ENCODE measurements at regions not wholly inside any gene's neighbourhood (a gene's known extent, or its start where the extent isn't known, plus 50 kb on each side); places are given as distances from the start of the nearest gene placed in this dataset.

- no peak overlapping the region for H3K27ac ChIP-seq (ENCODE audit: low read depth, low read length)
- no peaks in the 10 kb centered on the region for H3K27me3 ChIP-seq (ENCODE audit: control insufficient read depth, insufficient read depth, low read length)
- H3K4me3 ChIP-seq (ENCODE audit: low read depth, low read length): no peak overlapping the region
- H3K4me1 ChIP-seq (ENCODE audit: control insufficient read depth, insufficient read depth, low read length): no peaks in the 10 kb centered on the region
- H3K9ac ChIP-seq (ENCODE audit: low read depth, low read length): no peak overlapping the region
- no peaks in the 10 kb centered on the region for H3K36me3 ChIP-seq (ENCODE audit: control insufficient read depth, insufficient read depth, low read length)
- H3K9me3 ChIP-seq (ENCODE audit: control insufficient read depth, insufficient read depth, low read length): no peaks in the 10 kb centered on the region
These were observed 81.0 kb upstream of the NMNAT3 start for GRCh38 chr3:139758654-139759291.

DNA sequence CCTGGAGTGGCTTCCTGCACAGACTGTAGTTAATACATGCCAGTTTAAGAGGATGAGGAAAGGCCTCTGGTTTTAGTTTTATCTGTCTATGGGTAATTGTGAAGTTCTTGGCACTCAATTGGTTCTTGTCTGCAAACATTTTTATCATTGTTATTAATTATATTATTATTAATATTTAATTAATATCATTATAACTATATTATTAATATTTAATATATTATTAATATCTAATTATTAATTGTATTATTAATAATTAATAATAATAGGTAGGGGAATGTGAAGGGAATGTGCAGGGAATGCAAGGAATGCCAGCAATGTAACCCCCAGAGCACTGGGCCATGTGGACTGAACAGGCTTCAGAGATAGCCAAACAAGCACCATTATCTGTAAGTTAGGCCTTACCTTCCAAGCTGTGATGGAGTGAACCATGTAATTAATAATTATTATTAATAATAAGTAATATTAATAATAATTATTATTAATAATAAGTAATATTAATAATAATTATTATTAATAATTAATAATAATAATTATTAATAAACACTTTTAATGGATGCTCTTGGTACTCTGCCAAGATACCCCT lies 79.8 kb upstream of the NMNAT3 start:
- no peaks in the 10 kb centered on the region for H3K4me1 ChIP-seq (ENCODE audit: control insufficient read depth, insufficient read depth, low read length)
- H3K4me3 ChIP-seq (ENCODE audit: low read depth, low read length): no peak overlapping the region
- no peaks in the 10 kb centered on the region for H3K27me3 ChIP-seq (ENCODE audit: control insufficient read depth, insufficient read depth, low read length)
- no peak overlapping the region for H3K9ac ChIP-seq (ENCODE audit: low read depth, low read length)
- H3K36me3 ChIP-seq (ENCODE audit: control insufficient read depth, insufficient read depth, low read length): no peaks in the 10 kb centered on the region
- no peaks in the 10 kb centered on the region for H3K9me3 ChIP-seq (ENCODE audit: control insufficient read depth, insufficient read depth, low read length)
- H3K27ac ChIP-seq (ENCODE audit: low read depth, low read length): no peak overlapping the region

GRCh38 chr3:139756529-139757103 lies 78.8 kb upstream of the NMNAT3 start:
- no peaks in the 10 kb centered on the region for H3K9me3 ChIP-seq (ENCODE audit: control insufficient read depth, insufficient read depth, low read length)
- no peaks in the 10 kb centered on the region for H3K4me1 ChIP-seq (ENCODE audit: control insufficient read depth, insufficient read depth, low read length)
- H3K27ac ChIP-seq (ENCODE audit: low read depth, low read length): no peak overlapping the region
- no peaks in the 10 kb centered on the region for H3K36me3 ChIP-seq (ENCODE audit: control insufficient read depth, insufficient read depth, low read length)
- H3K27me3 ChIP-seq (ENCODE audit: control insufficient read depth, insufficient read depth, low read length): no peaks in the 10 kb centered on the region
- H3K4me3 ChIP-seq (ENCODE audit: low read depth, low read length): no peak overlapping the region
- no peak overlapping the region for H3K9ac ChIP-seq (ENCODE audit: low read depth, low read length)

DNA sequence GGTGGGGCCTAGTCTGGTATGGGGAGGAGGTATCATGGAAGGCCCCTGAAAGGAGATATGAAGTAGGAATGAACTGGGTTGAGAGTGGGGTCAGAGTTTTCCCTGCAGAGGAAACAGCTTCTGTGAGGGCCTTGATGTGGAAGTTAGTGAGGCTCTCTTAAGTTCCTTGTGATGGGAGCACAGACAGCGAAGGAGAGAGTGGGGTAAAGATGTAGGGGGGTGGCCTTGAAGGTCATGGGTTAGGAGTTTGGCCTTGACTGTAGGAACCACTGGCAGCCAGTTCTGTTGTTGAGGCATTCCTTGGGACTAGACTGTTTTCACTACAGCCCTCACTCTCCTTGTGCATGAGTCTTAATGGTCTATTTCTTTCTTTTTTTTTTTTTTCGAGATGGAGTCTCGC lies 77.8 kb upstream of the NMNAT3 start:
- H3K4me3 ChIP-seq (ENCODE audit: low read depth, low read length): no peak overlapping the region
- no peak overlapping the region for H3K9ac ChIP-seq (ENCODE audit: low read depth, low read length)
- H3K36me3 ChIP-seq (ENCODE audit: control insufficient read depth, insufficient read depth, low read length): no peaks in the 10 kb centered on the region
- no peaks in the 10 kb centered on the region for H3K27me3 ChIP-seq (ENCODE audit: control insufficient read depth, insufficient read depth, low read length)
- no peaks in the 10 kb centered on the region for H3K9me3 ChIP-seq (ENCODE audit: control insufficient read depth, insufficient read depth, low read length)
- H3K4me1 ChIP-seq (ENCODE audit: control insufficient read depth, insufficient read depth, low read length): no peaks in the 10 kb centered on the region
- no peak overlapping the region for H3K27ac ChIP-seq (ENCODE audit: low read depth, low read length)

GRCh38 chr3:139751789-139752188 lies 74.0 kb upstream of the NMNAT3 start:
- Histone ChIP-seq H3K4me1 (ENCODE audit: control insufficient read depth, insufficient read depth, low read length) (peaks cover 4% of the 10 kb centered on the region), H3K4me3 (ENCODE audit: low read depth, low read length) (no peak overlapping the region), H3K9ac (ENCODE audit: low read depth, low read length) (no peak overlapping the region)

DNA sequence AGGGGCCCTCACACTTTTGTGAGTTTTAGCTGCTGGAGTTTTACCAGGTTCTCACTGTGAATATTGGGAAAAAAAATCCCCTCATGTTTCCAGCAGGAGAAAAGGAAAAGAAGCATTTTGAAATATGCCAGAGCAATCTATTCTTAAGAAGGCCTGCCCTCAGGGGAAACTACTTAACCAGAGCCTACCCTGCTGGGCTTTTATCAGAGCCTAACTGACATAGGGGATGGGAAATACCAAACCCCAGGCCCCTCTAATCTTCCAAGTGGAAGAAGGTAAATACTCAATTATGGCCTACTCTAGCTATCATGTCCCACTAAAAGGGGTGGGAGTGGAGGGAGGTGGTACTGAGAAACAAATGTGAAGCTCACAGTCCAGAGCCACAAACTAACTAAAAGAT lies 68.7 kb upstream of the NMNAT3 start:
- no peaks in the 10 kb centered on the region for H3K27me3 ChIP-seq (ENCODE audit: control insufficient read depth, insufficient read depth, low read length)
- no peak overlapping the region for H3K9ac ChIP-seq (ENCODE audit: low read depth, low read length)
- no peak overlapping the region for H3K4me3 ChIP-seq (ENCODE audit: low read depth, low read length)
- H3K36me3 ChIP-seq (ENCODE audit: control insufficient read depth, insufficient read depth, low read length): no peaks in the 10 kb centered on the region
- H3K27ac ChIP-seq (ENCODE audit: low read depth, low read length): no peak overlapping the region
- peaks cover 17% of the 10 kb centered on the region for H3K4me1 ChIP-seq (ENCODE audit: control insufficient read depth, insufficient read depth, low read length)
- 0 out of 2 replicates have a peak, but pooled peaks cover 5% of the 10 kb centered on the region for H3K9me3 ChIP-seq (ENCODE audit: control insufficient read depth, insufficient read depth, low read length)

More at GRCh38 chr3:139751789-139752188, 74.0 kb upstream of the NMNAT3 start:
- no peak overlapping the region for H3K27ac ChIP-seq (ENCODE audit: low read depth, low read length)
- H3K9me3 ChIP-seq (ENCODE audit: control insufficient read depth, insufficient read depth, low read length): 0 out of 2 replicates have a peak, but pooled peaks cover 5% of the 10 kb centered on the region
- H3K27me3 ChIP-seq (ENCODE audit: control insufficient read depth, insufficient read depth, low read length): no peaks in the 10 kb centered on the region
- H3K36me3 ChIP-seq (ENCODE audit: control insufficient read depth, insufficient read depth, low read length): no peaks in the 10 kb centered on the region

- Histone ChIP-seq H3K9me3 (ENCODE audit: control insufficient read depth, insufficient read depth, low read length) (0 out of 2 replicates have a peak, but pooled peaks cover 5% of the 10 kb centered on the region), H3K27ac (ENCODE audit: low read depth, low read length) (no peak overlapping the region), H3K36me3 (ENCODE audit: control insufficient read depth, insufficient read depth, low read length) (no peaks in the 10 kb centered on the region), H3K9ac (ENCODE audit: low read depth, low read length) (no peak overlapping the region), H3K4me3 (ENCODE audit: low read depth, low read length) (no peak overlapping the region), H3K4me1 (ENCODE audit: control insufficient read depth, insufficient read depth, low read length) (peaks cover 17% of the 10 kb centered on the region), H3K27me3 (ENCODE audit: control insufficient read depth, insufficient read depth, low read length) (no peaks in the 10 kb centered on the region)
These were observed 68.1 kb upstream of the NMNAT3 start for GRCh38 chr3:139745831-139746230.

DNA sequence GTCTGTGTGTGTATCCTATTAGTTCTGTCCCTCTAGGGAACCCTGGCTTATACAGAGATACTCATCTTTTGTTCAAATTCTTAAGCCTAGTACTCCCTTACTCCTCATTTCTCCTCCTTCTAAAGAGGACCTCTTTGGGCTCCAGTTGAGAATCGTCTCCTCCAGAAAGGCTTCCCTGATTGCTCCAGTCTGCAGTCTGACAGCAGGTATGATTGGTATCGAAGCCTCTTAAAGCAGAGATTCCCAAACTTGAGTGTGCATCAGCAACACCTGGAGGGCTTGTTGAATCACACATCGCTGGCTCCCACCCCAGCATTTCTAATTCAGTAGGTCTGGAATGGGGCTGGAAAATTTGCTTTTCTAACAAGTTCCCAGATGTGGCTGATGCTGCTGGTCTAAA lies 60.9 kb upstream of the NMNAT3 start:
- Histone ChIP-seq H3K36me3 (ENCODE audit: control insufficient read depth, insufficient read depth, low read length) (no peaks in the 10 kb centered on the region), H3K4me1 (ENCODE audit: control insufficient read depth, insufficient read depth, low read length) (no peaks in the 10 kb centered on the region), H3K27me3 (ENCODE audit: control insufficient read depth, insufficient read depth, low read length) (no peaks in the 10 kb centered on the region), H3K9ac (ENCODE audit: low read depth, low read length) (no peak overlapping the region), H3K9me3 (ENCODE audit: control insufficient read depth, insufficient read depth, low read length) (no peaks in the 10 kb centered on the region), H3K4me3 (ENCODE audit: low read depth, low read length) (no peak overlapping the region), H3K27ac (ENCODE audit: low read depth, low read length) (no peak overlapping the region)

DNA sequence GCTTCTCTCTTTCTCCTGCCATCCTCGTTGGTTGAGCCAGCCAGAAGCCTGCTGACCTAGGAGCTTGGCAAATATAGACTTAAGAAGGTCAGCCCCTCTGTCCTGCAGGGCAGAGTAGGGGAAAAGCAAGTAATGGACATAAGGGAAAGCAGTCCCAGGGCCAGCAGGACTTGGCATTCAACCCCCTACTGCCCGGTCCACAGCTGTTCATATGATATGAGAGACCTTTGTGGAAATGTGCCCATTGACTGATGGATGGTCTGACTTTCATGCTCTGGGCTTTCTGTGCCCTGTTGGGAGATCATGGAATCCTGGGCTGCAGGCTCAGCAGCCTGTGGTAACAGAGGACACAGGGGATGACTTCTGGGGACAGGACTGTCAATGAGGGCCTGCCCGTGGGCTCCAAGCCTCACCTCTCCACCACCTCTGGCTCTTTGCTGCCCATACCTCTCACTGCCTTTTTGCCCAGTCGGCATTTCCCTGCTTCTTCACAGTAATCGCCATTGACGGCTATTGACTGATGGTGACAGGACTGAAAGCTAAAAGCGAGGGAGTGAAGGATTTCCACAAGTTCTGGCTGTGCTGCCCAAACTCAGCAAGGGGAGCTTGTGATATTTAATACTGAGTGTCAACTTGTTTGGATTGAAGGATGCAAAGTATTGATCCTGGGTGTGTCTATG lies 60.0 kb upstream of the NMNAT3 start:
- Histone ChIP-seq H3K9ac (ENCODE audit: low read depth, low read length) (no peak overlapping the region), H3K9me3 (ENCODE audit: control insufficient read depth, insufficient read depth, low read length) (no peaks in the 10 kb centered on the region), H3K4me3 (ENCODE audit: low read depth, low read length) (no peak overlapping the region), H3K27ac (ENCODE audit: low read depth, low read length) (no peak overlapping the region), H3K27me3 (ENCODE audit: control insufficient read depth, insufficient read depth, low read length) (no peaks in the 10 kb centered on the region), H3K4me1 (ENCODE audit: control insufficient read depth, insufficient read depth, low read length) (no peaks in the 10 kb centered on the region), H3K36me3 (ENCODE audit: control insufficient read depth, insufficient read depth, low read length) (no peaks in the 10 kb centered on the region)

- Histone ChIP-seq H3K27ac (ENCODE audit: low read depth, low read length) (no peak overlapping the region), H3K4me3 (ENCODE audit: low read depth, low read length) (no peak overlapping the region), H3K4me1 (ENCODE audit: control insufficient read depth, insufficient read depth, low read length) (no peaks in the 10 kb centered on the region), H3K9me3 (ENCODE audit: control insufficient read depth, insufficient read depth, low read length) (no peaks in the 10 kb centered on the region), H3K9ac (ENCODE audit: low read depth, low read length) (no peak overlapping the region), H3K36me3 (ENCODE audit: control insufficient read depth, insufficient read depth, low read length) (no peaks in the 10 kb centered on the region), H3K27me3 (ENCODE audit: control insufficient read depth, insufficient read depth, low read length) (no peaks in the 10 kb centered on the region)
These were observed 57.4 kb upstream of the NMNAT3 start for GRCh38 chr3:139735191-139735590.

- H3K27me3 ChIP-seq (ENCODE audit: control insufficient read depth, insufficient read depth, low read length): no peaks in the 10 kb centered on the region
- no peaks in the 10 kb centered on the region for H3K4me1 ChIP-seq (ENCODE audit: control insufficient read depth, insufficient read depth, low read length)
- no peak overlapping the region for H3K4me3 ChIP-seq (ENCODE audit: low read depth, low read length)
- no peaks in the 10 kb centered on the region for H3K9me3 ChIP-seq (ENCODE audit: control insufficient read depth, insufficient read depth, low read length)
- no peaks in the 10 kb centered on the region for H3K36me3 ChIP-seq (ENCODE audit: control insufficient read depth, insufficient read depth, low read length)
- H3K27ac ChIP-seq (ENCODE audit: low read depth, low read length): no peak overlapping the region
- no peak overlapping the region for H3K9ac ChIP-seq (ENCODE audit: low read depth, low read length)
These were observed 55.0 kb upstream of the NMNAT3 start for GRCh38 chr3:139732729-139733128.
